Right forelimb (tissue), 1 donor: ENCODE measurements at regions not wholly inside any gene's neighbourhood (a gene's known extent, or its start where the extent isn't known, plus 50 kb on each side); places are given as distances from the start of the nearest gene placed in this dataset.

Source experiments
- DNase-seq: peaks from one replicate; pipeline ENCODE4 v3.0.0-alpha.2; 2018

- DNase-seq, result no peak
Measured at GRCh38 chr19:32189956-32190706, 155.3 kb upstream of the ZNF507 start.

DNA sequence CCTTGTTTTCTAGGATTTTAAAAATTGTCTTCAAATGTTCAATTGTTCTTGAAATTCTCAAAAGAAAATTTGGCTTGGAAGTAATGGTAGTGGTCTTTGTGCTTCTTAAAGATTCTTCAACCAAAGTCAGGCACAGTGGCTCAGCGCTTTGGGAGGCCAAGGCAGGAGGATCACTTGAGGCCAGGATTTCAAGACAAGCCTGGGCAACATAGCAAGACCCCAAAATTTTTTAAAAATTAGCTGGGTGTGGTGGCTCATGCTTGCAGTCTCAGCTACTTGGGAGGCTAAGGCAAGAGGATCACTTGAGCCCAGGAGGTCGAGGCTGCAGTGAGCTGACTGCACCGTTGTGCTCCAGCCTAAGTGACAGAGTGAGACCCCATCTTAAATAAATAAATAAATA is 153.5 kb upstream of the ZNF507 start:
- DNase-seq, result no peak

- DNase-seq, result no peak
Measured at GRCh38 chr19:32195706-32196610, 149.5 kb upstream of the ZNF507 start.

DNA sequence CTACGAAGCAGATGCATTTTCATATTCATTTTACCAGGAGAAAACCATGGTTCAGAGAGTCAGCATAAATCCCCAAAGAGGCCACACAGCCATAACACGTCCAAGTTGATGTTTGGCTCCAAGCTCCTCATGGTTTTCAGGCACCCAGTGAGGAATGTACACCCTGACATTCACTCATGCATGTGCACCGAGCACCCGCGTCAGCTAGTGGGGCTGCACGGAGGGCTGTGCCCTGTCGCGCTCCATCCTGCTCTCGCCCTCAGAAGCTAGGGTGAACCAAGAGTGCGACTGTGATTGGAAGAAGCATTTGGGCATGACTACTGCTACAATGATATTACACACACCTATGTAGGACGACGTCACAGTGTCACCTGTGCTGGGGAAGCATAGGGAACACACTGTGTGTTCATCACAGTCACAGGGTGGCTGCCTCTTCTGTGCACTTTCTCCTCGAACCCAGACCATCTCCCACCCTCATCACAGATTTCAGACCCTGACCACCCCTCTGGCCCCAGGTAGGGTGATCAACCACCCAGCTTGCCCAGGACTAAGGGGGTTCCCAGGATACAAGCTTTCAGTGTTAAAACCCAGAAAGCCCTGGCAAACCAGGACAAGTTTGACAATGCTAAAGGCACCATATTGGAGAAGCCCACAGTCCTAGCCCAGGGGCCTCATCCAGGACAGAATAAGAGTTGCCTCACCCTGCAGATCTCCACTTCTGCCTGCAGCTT is 148.6 kb upstream of the ZNF507 start:
- DNase-seq, result no peak

DNA sequence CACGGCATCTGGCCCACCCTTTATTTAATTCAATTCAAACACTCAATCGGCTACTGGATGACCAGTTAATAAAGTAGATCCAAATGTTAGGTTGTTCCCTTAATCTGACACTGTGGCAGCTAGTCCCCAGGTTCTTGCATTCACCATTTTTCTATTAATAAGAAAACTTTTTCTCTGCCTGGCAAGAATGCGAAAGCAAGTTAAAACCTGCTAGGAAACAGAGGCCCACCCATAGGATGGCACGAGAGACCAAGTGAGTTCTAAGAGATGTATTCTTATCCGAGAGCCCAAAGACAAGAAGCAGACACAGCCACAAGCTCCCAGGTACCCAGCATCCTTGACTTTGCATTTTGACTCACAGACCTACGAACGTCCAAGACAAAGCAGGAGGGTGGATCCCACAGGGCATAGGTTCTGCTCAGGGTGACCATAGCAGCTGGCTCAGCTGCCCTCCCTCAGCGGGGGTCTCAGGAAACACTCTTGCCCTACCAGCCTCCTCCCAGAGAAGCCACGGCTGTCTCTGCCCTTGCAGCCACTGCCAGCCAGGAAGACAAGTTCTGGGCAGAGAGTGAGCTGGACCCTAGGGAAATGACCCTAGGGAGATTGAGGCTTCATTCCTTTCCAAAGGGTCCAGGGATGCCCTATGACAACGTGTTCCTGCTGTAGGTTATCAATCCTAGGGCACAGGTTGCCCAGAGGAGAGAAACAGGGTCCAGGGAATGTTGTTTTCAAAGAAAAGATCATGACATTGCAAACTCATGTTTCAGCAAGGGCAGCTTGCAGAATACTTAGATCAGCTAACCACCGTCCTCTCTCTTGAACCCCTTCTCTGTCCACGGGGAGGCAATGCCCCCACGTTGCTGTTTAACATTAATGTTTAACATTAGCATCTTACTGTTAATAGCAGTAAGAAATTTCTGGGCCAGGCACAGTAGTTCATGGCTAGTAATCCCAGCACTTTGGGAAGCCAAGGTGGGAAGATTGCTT is 147.2 kb upstream of the ZNF507 start:
- DNase-seq, result no peak

DNA sequence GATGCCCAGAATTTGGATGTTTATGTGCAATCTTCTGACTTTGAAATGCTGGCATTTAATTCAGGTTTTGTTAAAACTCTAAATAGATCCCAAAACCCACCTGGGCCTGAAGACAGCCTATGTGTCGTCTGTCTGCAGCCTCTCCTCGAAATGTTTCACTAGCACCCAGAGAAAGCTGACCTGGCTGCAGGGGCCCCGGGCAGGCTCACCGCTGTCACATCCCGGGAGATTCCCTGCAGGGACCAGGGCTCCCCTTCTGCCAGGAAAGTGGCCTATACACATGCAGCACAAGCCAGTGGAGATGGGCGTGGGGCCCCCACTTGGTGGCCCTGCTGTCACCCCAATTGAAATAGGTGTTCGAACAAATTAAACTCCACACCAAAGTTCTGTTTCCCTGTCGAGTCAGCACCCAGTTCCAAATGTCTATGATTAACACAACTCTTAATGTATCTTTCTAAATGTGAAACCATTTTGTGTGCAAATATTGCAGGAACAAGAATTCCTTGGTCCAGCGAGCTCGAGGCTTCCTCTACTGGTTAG is 145.8 kb upstream of the ZNF507 start:
- DNase-seq, result no peak

- no peak for DNase-seq
Measured at GRCh38 chr19:32200312-32201038, 144.9 kb upstream of the ZNF507 start.

GRCh38 chr19:32201211-32201610 is 144.2 kb upstream of the ZNF507 start:
- DNase-seq, result no peak

DNA sequence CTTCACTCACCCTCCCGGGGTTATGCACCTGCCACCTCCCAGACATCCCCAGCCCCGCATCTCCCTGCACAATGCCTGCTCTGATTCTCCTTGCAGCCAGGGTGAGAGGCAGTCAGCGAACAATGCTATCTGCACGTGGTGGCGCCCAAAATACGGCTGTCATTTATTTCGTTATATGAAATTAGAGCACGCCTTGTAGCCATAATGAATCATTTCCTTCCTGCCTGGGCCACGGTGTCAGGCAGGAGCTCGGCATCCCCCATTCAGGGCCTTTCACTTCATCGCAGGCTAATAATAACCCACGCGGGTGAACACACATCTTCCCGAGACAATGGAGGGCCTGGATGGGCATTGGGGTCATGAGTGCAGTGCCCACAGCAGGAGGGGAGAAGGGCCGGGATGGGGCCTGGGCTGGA is 143.8 kb upstream of the ZNF507 start:
- DNase-seq, result no peak

DNA sequence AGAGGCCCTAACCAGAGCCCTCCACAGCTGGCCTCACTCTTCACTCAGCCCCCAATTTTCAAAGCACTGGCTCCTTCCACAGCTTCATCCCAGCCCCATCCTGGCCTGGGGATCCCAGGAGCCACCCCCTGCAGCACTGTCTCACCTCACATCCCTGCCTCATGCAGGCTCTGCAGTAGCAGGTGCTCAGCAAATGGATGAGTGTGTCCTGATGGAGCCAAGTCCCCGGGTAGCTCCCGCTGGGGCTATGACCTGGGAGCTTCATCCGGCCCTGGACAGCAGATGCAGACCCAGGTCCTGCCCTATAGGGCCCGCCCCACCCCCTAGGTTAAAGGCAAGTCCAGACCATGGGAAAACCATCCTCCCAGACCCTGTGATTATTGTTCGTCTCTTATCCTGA is 143.2 kb upstream of the ZNF507 start:
- no peak for DNase-seq

DNA sequence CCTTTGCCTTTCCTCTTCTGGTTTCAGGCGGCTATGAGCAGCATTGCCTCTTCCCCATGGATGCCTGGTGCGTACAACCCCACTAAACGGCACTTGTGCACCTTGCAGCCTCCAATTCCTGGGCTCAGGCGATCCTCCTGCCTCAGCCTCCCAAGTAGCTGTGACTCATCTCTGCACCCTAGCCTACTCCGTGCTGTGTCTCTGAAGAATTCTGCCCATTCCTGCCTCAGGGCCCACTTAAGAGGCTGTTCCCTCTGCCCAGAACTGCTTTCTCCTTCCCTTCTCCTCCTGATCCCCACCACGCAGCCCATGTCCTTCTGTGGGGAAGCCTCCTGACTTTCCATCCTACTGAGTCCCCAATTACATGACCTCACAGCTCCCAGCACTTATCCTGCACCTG is 142.2 kb upstream of the ZNF507 start:
- DNase-seq, result no peak

DNA sequence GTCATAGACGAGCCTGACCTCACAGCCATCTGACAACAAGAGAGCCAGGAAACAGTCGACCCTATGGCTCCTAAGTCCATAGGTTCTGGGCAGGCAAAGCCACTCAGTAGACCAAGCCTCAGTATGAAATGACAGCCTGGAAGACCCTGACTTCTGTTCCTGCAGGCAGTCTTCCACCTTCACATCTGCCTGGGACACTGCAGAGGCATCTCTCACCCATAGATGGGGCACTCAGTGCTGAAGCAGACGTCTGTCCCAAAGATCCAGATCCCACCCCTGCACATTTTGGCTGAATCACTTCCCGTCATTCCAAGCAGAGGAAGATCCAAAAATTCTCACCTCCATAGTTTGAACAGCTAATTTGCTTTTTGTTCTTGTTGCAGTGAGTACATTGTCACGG is 139.3 kb upstream of the ZNF507 start:
- DNase-seq, result no peak

- DNase-seq, result no peak
Measured at GRCh38 chr19:32208060-32208459, 137.3 kb upstream of the ZNF507 start.

- no peak for DNase-seq
Measured at GRCh38 chr19:32219392-32219791, 126.0 kb upstream of the ZNF507 start.

GRCh38 chr19:32219881-32220472 is 125.4 kb upstream of the ZNF507 start:
- DNase-seq, result no peak

GRCh38 chr19:32220951-32221350 is 124.5 kb upstream of the ZNF507 start:
- DNase-seq, result no peak

GRCh38 chr19:32222556-32222955 is 122.9 kb upstream of the ZNF507 start:
- no peak for DNase-seq

GRCh38 chr19:32223106-32223505 is 122.3 kb upstream of the ZNF507 start:
- DNase-seq, result no peak

GRCh38 chr19:32223595-32224370 is 121.6 kb upstream of the ZNF507 start:
- no peak for DNase-seq
